Muscle layer of colon (tissue), 2 donors: ENCODE measurements at regions not wholly inside any gene's neighbourhood (a gene's known extent, or its start where the extent isn't known, plus 50 kb on each side); places are given as distances from the start of the nearest gene placed in this dataset.
A peak's percentile ranks its signal among the peaks of the same experiment; 100 is the strongest.

Experiments
- H3K27ac ChIP-seq: one replicate; pipeline ENCODE4 v1.7.0; 2013; ENCODE audit warnings: low read depth, mild to moderate bottlenecking, low read length, moderate library complexity
- H3K27me3 ChIP-seq, 2 donors: one replicate each; pipeline ENCODE4 v1.7.0; 2013; ENCODE audit warnings: low read length in 2 of 2, mild to moderate bottlenecking in 2 of 2; ENCODE audit not compliant: insufficient read depth in 2 of 2, control insufficient read depth in 1 of 2
- H3K36me3 ChIP-seq: one replicate; pipeline ENCODE4 v1.7.0; 2013; ENCODE audit warnings: mild to moderate bottlenecking, low read length; ENCODE audit not compliant: insufficient read depth
- H3K4me1 ChIP-seq: one replicate; pipeline ENCODE4 v1.7.0; 2013; ENCODE audit warnings: mild to moderate bottlenecking, low read length; ENCODE audit not compliant: insufficient read depth
- H3K4me3 ChIP-seq, 2 donors: one replicate each; pipeline ENCODE4 v1.7.0; 2013; ENCODE audit warnings: low read length in 2 of 2, low read depth in 1 of 2, mild to moderate bottlenecking in 1 of 2, moderate library complexity in 1 of 2
- H3K9ac ChIP-seq: one replicate; pipeline ENCODE4 v1.7.0; 2013; ENCODE audit warnings: low read length
- H3K9me3 ChIP-seq: one replicate; pipeline ENCODE4 v1.7.0; 2013; ENCODE audit warnings: mild to moderate bottlenecking, low read length
- donor health status: abdominal sarcoma.
- donor health status: Adenocarcinoma of cecum.

DNA sequence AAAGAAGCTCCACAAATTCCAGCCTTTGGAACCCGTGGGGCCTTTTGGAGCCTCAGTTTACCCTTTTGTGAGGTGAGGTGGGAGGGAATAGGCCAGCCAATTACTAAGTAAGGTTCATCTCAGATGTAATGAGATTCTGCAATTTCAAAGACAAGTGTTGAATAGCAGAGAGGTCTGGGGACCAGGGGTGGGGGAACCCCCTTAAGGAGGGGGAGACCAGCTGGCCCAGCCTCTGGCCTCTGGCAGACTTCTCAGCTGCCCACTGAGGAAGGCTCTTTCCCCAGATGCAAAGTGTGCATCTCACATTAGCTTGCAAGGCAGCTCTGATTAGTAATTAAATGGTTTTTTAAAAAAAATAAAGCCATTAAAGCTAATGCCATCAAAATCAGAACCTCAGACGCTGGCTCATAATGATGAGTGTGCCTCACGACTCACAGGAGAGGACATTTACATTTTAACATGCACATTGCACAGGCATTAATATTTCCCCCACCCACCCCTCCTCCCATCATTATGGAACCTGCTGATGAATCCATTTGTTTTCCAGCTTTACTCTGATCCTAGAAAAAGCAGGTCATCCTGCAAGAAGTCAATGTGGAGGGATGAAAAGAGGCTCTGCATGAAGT, 176.7 kb upstream of the TLE3 start:
- Histone ChIP-seq H3K27ac (no peak overlapping the region), H3K9me3 (no peaks in the 10 kb centered on the region), H3K36me3 (no peaks in the 10 kb centered on the region), H3K9ac (no peak overlapping the region), H3K4me1 (peaks cover 28% of the 10 kb centered on the region), H3K4me3 (no peak overlapping the region), H3K27me3 (no peaks in the 10 kb centered on the region)

DNA sequence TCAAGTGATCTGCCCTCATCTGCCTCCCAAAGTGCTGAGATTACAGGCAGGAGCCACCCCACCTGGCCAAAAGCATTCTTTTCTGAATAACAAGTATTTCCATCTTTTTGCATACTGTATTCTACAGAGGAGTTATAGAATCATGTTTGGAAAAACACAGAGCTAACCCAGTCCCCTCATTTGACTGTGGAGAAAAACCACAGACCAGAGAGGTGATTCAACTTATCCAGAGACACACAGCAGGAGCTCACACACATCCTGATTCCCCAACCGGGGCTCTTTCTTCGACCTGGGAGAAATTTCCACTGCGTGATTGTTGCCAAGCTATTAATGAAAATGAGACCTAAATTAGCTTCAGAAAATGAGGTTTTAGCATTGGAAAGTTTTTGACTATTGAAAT, 176.1 kb upstream of the TLE3 start:
- no peaks in the 10 kb centered on the region for H3K27me3 ChIP-seq
- peaks cover 34% of the 10 kb centered on the region for H3K4me1 ChIP-seq
- no peak overlapping the region for H3K27ac ChIP-seq
- H3K9me3 ChIP-seq: no peaks in the 10 kb centered on the region
- no peak overlapping the region for H3K9ac ChIP-seq
- H3K36me3 ChIP-seq: no peaks in the 10 kb centered on the region
- H3K4me3 ChIP-seq: no peak overlapping the region

GRCh38 chr15:70272565-70273355, 175.0 kb upstream of the TLE3 start:
- Histone ChIP-seq H3K4me1 (peaks cover 35% of the 10 kb centered on the region), H3K9ac (no peak overlapping the region), H3K36me3 (no peaks in the 10 kb centered on the region), H3K9me3 (no peaks in the 10 kb centered on the region), H3K4me3 (no peak overlapping the region), H3K27me3 (no peaks in the 10 kb centered on the region), H3K27ac (no peak overlapping the region)

DNA sequence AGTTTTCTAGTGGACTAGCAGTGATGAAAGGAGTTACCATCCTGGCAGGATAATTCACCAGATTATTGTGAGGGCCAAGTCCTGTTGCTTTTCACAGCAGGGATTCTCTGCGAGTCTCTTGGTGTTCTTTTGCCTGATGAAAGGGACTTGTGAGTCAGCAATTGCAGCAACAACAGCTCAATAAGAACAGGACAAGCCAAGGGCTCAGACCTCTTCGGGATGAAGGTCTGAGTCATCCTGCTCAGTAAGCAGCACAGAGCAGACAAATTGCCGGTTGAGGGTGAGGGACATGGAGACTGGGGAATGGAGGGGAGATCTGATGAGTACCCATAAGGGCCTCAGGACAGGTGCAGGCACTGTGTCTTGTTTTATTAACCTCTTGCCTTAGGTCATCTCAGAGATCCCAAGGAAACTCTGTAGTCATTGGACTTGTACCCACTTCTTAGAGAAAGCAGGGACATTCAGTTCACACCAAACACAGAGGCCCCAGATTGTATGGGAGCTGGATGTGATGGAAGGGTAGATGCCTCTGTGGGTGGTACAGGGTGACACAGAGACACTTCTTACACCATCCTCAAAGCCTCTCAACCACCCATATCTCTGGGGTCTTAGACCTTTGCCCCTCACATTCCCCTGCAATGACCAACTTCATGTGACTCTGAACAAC, 173.8 kb upstream of the TLE3 start:
- Histone ChIP-seq H3K27me3 (no peaks in the 10 kb centered on the region), H3K4me3 (no peak overlapping the region), H3K9ac (no peak overlapping the region), H3K9me3 (no peaks in the 10 kb centered on the region), H3K4me1 (peaks cover 41% of the 10 kb centered on the region), H3K27ac (peak overlapping the region; percentile 19), H3K36me3 (no peaks in the 10 kb centered on the region)

- H3K4me1 ChIP-seq: peaks cover 47% of the 10 kb centered on the region
Observed at GRCh38 chr15:70270752-70271111, 173.0 kb upstream of the TLE3 start.

GRCh38 chr15:70269991-70270751, 172.5 kb upstream of the TLE3 start:
- H3K36me3 ChIP-seq: no peaks in the 10 kb centered on the region
- H3K27ac ChIP-seq: no peak overlapping the region
- no peak overlapping the region for H3K9ac ChIP-seq
- peaks cover 49% of the 10 kb centered on the region for H3K4me1 ChIP-seq
- no peaks in the 10 kb centered on the region for H3K27me3 ChIP-seq
- H3K9me3 ChIP-seq: no peaks in the 10 kb centered on the region
- H3K4me3 ChIP-seq: peak overlapping the region in 1 of 2 donors; percentile 25

More at GRCh38 chr15:70270752-70271111, 173.0 kb upstream of the TLE3 start:
- Histone ChIP-seq H3K9me3 (no peaks in the 10 kb centered on the region), H3K36me3 (no peaks in the 10 kb centered on the region), H3K27me3 (no peaks in the 10 kb centered on the region), H3K9ac (no peak overlapping the region), H3K27ac (peak overlapping the region; percentile 19), H3K4me3 (peak overlapping the region in 1 of 2 donors; percentile 5)

DNA sequence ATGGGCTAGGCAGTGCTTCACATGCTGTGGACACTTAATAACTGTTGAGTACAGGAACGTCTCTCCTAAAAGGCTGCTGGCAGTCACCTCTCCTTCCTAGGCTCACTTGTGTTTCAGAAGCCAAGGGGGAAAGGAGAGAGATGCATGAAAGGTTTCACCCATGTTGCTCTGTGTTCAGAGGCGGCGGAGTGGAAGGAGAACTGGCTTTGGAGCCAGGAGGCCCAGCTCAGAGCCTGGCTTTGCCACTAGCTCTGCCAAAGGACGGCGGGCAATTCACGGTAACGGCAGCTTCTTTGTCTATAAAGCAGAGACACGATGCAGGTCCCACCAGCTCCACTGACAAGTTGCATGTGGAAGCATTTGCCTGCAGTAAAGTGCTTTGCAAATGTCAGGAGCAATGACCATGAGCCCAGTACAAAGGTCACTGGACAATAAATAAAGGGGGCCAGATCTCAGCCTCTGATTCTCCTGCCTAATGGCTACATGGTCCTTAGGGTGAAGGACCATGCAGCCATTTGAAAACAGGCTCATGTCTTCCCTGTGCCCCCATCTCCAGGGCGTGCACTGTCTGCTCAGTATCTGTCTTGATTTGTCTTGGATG, 171.7 kb upstream of the TLE3 start:
- peak overlapping the region; percentile 0 for H3K27ac ChIP-seq
- H3K9me3 ChIP-seq: no peaks in the 10 kb centered on the region
- peaks cover 57% of the 10 kb centered on the region for H3K4me1 ChIP-seq
- no peaks in the 10 kb centered on the region for H3K36me3 ChIP-seq
- H3K4me3 ChIP-seq: no peak overlapping the region
- H3K27me3 ChIP-seq: no peaks in the 10 kb centered on the region
- no peak overlapping the region for H3K9ac ChIP-seq

DNA sequence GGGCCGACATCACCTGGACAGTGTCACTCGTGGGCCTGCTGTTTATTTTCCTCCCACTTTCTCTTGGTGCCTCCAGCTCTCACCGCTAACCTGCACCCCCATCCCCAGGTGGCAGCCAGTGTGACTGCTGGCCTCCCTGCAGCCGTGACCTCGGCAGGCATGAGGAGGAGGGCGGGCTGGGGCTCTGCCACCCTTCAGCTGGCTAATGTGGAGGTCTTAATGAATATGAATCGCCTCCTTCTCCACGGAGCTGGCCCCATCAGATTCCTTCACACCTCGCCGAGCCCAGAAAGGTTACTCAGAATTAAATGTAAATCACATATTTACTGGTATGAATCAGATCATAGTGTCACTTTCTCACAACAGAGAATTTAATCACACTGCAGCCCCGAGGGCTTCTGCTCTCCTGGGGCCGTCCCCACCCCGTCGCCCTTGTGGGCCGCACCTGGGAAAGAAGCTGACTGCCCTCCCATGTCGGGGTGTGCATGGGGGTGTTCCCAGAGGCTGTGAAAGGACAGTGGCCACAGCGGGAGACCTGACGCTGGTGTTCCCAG, 171.1 kb upstream of the TLE3 start:
- Histone ChIP-seq H3K9ac (no peak overlapping the region), H3K9me3 (no peaks in the 10 kb centered on the region), H3K27me3 (no peaks in the 10 kb centered on the region), H3K27ac (peak overlapping the region; percentile 0), H3K4me3 (no peak overlapping the region), H3K36me3 (no peaks in the 10 kb centered on the region), H3K4me1 (peaks cover 63% of the 10 kb centered on the region)

DNA sequence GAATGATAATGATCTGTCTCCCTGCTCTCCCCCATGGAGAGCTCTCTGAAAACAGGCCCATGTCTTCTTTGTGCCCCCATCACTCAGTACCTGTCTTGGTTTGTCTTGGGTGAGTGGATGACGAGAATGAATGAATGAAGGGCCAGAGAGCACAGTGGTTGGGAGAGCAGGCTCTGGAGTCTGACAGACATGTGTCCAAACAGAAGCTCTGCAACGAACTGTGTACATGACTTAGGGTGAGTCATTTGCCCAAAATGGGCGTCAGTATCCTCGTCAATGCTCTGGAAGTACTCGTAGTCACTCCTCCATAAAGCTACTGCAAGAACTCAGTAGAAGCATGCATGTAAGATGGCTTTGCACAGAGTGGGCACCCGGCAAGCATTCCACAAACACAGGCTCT, 170.2 kb upstream of the TLE3 start:
- Histone ChIP-seq H3K27me3 (no peaks in the 10 kb centered on the region), H3K9me3 (no peaks in the 10 kb centered on the region), H3K27ac (no peak overlapping the region), H3K9ac (no peak overlapping the region), H3K36me3 (no peaks in the 10 kb centered on the region), H3K4me3 (no peak overlapping the region), H3K4me1 (peaks cover 72% of the 10 kb centered on the region)

DNA sequence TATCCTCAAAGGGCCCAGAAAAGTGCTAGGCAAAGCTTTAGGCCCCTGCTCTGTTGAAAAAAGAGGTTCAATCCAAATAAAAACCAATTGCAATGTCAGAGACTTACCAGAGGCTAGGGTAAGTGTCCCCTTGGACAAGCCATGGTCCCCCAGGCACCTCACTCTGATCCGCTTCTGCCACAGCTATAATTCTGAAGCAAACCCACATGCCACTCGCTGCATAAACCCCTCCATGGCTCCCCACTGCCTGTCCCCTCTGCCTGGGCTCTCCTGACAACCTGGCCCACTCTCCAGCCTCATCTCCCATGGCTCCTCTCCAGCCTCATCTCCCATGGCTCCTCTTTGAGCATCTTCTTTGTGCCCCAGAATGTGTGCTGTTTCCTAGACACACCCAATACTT, 169.6 kb upstream of the TLE3 start:
- H3K36me3 ChIP-seq: no peaks in the 10 kb centered on the region
- no peak overlapping the region for H3K4me3 ChIP-seq
- H3K27me3 ChIP-seq: no peaks in the 10 kb centered on the region
- no peaks in the 10 kb centered on the region for H3K9me3 ChIP-seq
- H3K9ac ChIP-seq: no peak overlapping the region
- peaks cover 75% of the 10 kb centered on the region for H3K4me1 ChIP-seq
- H3K27ac ChIP-seq: no peak overlapping the region
